GM21526 (cell line): ENCODE measurements at regions not wholly inside any gene's neighbourhood (a gene's known extent, or its start where the extent isn't known, plus 50 kb on each side); places are given as distances from the start of the nearest gene placed in this dataset.
"Not testable (repeated sequence)": the region's sequence is repeated elsewhere in the genome, so short reads cannot be mapped to it uniquely, and the experiment has no call there.

Experiments
- ATAC-seq: cut with Tn5 transposase; IDR thresholded peaks from one replicate; pipeline ENCODE4 v1.9.1; 2021; ENCODE audit warnings: moderate library complexity; ENCODE audit not compliant: unreplicated experiment, low FRiP score

GRCh38 chr3:145063616-145064015 lies 1092.0 kb downstream of the DIPK2A start:
- ATAC-seq = no peak

GRCh38 chr3:145070795-145071194 lies 1090.2 kb downstream of the PLOD2 start:
- no peak for ATAC-seq

- no peak for ATAC-seq
These were observed 1081.5 kb downstream of the PLOD2 start for GRCh38 chr3:145079436-145079835.

DNA sequence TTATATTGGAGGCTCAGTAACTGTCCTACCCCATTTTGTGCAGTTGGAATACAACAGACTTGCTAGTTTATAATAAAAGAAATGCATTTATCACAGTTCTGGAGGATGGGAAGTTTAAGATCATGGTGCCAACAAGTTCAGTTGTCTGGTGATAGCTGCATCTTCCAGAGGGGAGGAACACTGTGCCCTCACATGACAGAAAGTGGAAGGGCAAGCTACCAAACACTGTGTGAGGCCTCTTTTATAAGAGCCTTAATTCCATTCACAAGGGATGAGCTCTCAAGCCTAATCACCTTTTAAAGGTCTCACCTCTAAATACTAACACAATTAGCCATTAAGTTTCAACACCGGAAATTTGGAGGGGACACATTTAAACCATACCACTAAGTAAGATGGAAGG lies 1073.9 kb downstream of the PLOD2 start:
- ATAC-seq = no peak

- peak; percentile 66 for ATAC-seq
These were observed 1072.1 kb downstream of the PLOD2 start for GRCh38 chr3:145088917-145089316.

GRCh38 chr3:145089337-145089736 lies 1071.6 kb downstream of the PLOD2 start:
- ATAC-seq = peak; percentile 17

- peak; percentile 93 for ATAC-seq
These were observed 1066.5 kb downstream of the PLOD2 start for GRCh38 chr3:145094355-145094941.

- ATAC-seq = not testable (repeated sequence)
These were observed 1049.8 kb downstream of the PLOD2 start for GRCh38 chr3:145111141-145111540.

- ATAC-seq = no peak
These were observed 1044.2 kb downstream of the PLOD2 start for GRCh38 chr3:145116769-145117168.

- no peak for ATAC-seq
These were observed 1042.7 kb downstream of the PLOD2 start for GRCh38 chr3:145118303-145118702.

GRCh38 chr3:145124900-145125678 lies 1035.9 kb downstream of the PLOD2 start:
- ATAC-seq = no peak

DNA sequence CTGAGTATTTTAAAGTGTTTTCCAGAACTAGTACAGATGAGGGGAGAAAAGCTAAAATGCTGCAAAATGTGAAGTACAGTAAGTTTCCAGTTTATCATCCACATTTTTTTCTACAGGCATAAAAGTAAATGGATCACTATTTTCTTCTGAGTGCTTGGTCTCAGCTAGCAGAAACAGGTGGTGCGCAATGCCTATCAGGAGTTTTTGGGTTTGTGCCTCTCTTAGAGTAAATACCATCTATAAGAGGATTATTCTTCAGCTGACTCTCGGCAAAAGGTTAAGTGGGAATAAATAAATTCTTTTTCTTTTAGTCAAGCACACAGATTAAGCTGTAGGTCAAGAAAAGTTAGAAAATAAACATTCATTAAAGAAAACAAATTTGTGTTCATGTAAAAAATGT lies 1027.7 kb downstream of the PLOD2 start:
- ATAC-seq = no peak

DNA sequence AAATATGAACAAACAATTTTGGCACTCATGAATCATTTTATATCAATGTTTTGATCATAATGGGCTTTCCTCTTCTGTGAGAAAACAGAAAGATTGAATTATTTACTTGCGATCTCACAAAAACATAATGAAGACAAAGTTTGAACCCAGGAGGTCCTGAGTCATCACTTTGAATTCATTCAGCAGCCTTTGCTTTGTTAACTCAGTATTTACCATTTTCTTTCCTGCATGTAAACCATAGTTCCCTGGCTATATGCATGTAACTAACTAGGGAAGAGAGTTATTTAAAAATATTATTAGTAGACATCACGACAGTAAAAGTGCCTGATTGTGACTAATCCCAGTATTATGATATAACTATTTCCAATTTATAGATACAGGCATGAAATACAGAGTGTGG lies 1026.2 kb downstream of the PLOD2 start:
- no peak for ATAC-seq

DNA sequence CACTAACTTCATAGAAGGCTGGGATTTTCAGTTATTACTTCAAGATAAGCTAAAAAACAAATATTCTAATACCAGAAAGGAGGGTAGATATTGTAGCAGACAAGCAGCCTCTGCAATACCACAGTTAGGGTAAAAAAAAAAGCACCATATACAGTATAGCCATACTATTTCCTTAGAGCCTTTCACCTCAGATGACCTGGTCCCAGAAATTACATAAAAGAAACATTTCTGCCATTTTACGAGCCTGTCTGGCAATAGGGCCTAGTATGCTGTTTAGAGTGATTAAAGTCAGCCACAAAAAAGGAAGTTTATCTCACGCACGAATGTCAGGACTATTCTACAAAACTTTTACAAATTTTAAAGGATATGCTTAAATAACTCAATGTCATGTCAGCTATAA lies 1016.6 kb downstream of the PLOD2 start:
- no peak for ATAC-seq

DNA sequence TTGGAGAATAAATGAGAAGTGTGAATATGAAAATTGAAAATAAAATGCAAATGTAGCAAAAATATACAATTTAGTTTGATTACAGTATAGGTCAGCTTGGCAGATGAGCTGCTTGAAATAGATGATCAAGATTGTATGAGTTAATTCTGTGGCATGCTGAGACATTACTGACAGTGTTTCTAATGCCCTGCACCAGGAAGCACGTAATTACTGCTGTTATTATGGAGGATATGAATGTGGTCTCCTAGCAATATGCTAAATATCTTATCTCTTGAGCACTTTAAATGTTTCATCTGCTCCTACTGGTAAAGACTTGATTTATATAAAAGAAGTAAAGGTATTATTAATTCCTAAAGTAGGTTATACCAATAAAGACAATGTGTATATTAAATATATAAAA lies 1015.5 kb downstream of the PLOD2 start:
- ATAC-seq = no peak

GRCh38 chr3:145159640-145160039 lies 1001.3 kb downstream of the PLOD2 start:
- no peak for ATAC-seq

- ATAC-seq = no peak
These were observed 990.9 kb downstream of the PLOD2 start for GRCh38 chr3:145170121-145170520.

- ATAC-seq = no peak
These were observed 985.4 kb downstream of the PLOD2 start for GRCh38 chr3:145175626-145176025.

DNA sequence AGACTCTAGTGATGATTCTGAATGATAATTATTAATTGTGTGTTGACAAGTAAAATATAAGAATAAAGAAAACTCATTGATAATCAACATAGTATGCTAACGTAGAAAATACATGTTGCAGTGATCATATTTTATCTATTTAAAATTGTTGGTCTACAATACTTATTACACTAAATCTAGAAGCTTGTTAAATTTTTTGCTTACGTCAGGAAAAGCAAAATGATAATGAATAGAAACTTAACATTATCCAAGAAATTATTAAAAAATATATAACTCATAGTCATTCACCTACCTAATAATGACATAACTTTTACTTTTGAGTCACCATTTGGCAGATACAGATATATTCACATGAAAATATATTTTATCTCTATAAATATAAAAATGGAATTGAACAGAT lies 984.1 kb downstream of the PLOD2 start:
- no peak for ATAC-seq

DNA sequence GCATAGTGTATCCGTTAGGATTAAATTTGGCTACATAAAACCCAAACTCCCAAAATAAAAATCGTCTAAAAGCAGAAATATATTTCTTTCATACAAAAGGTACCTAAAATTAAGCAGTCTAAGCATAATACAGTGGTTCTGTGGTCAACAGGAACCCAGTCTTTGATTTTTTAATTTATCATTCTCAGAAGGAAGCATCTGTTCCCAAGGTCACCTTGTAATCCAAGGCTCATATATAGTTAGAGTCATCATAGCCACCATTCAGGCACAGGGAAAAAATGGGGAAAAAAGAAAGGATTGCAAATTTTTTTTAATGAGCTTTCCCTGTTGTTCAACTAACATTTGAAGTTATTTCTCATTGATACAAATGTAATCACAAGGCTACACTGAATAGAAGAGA lies 983.2 kb downstream of the PLOD2 start:
- ATAC-seq = no peak

GRCh38 chr3:145182196-145182911 lies 978.6 kb downstream of the PLOD2 start:
- no peak for ATAC-seq

GRCh38 chr3:145183261-145183660 lies 977.7 kb downstream of the PLOD2 start:
- no peak for ATAC-seq
